ENCODE measurements at regions not wholly inside any gene's neighbourhood (a gene's known extent, or its start where the extent isn't known, plus 50 kb on each side); places are given as distances from the start of the nearest gene placed in this dataset.
"Not testable (repeated sequence)": the region's sequence is repeated elsewhere in the genome, so short reads cannot be mapped to it uniquely, and the experiment has no call there.

DNA sequence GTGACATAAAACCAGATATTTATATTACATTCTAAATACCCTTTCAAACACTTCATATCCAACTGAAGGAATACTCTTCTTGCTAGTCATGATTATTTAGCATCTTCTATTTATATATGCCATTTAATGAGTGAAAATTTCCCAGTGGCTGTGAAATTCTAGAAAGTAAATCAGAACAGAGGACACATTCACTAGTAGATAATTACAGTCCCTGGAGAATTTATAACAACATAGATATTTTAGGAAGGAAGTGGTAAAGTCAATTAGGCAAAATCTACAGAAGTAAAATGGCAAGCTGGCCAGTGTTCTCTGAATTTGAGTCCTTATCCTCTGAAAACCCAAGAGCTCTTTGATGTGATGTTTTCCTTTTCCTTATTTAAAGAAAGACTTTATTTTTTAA lies 121.8 kb downstream of the PMAIP1 start:
- H3K9me3 Mint-ChIP-seq (ENCODE audit: low read depth), result peaks cover 2% of the 10 kb centered on the region

DNA sequence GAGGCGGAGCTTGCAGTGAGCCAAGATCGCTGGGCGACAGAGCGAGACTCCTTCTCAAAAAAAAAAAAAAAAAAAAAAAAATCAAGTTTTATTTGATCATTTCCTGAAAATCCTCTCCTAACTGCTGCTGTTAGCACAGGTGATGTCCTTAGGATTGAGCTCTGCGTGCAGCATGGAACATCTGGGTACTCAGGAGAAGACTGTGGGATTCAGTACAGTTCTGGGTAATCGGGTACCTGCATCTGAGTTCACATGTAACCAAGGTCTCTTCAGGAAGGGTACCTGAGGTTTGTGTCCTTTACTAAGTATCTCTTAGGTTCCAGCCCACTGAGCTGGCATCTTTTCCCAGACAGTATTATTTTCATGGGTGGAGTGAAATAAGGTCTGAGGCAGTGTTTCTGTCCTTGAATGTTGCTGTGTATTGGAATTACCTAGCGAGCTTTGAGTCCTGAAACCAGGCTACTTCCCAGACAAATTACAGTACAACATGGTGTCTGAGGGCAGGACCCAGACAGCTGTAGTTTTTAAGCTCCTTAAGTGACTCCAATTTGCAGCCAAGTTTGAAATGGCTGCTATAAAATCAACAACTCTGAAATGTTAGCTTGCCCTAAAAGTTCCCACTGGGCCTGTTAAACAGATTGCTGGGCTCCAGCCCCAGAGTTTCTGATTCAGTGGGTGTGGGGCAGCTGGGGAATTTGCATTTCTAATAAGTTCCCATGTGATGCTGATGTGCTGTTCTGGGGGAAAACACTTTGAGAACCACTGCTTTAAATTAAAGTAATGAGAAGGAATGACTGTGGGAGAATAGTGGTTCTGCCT lies 120.5 kb downstream of the PMAIP1 start:
- peaks cover 2% of the 10 kb centered on the region for H3K9me3 Mint-ChIP-seq (ENCODE audit: low read depth)
- H3K4me1 Mint-ChIP-seq (ENCODE audit: low read depth), result peaks cover 24% of the 10 kb centered on the region
- TF ChIP-seq, protein P1, sequence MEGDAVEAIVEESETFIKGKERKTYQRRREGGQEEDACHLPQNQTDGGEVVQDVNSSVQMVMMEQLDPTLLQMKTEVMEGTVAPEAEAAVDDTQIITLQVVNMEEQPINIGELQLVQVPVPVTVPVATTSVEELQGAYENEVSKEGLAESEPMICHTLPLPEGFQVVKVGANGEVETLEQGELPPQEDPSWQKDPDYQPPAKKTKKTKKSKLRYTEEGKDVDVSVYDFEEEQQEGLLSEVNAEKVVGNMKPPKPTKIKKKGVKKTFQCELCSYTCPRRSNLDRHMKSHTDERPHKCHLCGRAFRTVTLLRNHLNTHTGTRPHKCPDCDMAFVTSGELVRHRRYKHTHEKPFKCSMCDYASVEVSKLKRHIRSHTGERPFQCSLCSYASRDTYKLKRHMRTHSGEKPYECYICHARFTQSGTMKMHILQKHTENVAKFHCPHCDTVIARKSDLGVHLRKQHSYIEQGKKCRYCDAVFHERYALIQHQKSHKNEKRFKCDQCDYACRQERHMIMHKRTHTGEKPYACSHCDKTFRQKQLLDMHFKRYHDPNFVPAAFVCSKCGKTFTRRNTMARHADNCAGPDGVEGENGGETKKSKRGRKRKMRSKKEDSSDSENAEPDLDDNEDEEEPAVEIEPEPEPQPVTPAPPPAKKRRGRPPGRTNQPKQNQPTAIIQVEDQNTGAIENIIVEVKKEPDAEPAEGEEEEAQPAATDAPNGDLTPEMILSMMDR (IDR thresholded peaks at IDR 0.05), result no peak
- no peaks in the 10 kb centered on the region for H3K27me3 Mint-ChIP-seq (ENCODE audit: low read depth)
- H3K36me3 Mint-ChIP-seq (ENCODE audit: low read depth), result no peaks in the 10 kb centered on the region
- H3K4me3 Mint-ChIP-seq (ENCODE audit: unreplicated experiment), result no peak overlapping the region
- no peak for DNase-seq (ENCODE audit: low spot score)
- H3K27ac Mint-ChIP-seq (ENCODE audit: unreplicated experiment), result no peak overlapping the region

More for the DNA sequence above, 121.8 kb downstream of the PMAIP1 start:
- Mint-ChIP-seq H3K27me3 (ENCODE audit: low read depth) (no peaks in the 10 kb centered on the region), H3K36me3 (ENCODE audit: low read depth) (no peaks in the 10 kb centered on the region), H3K4me1 (ENCODE audit: low read depth) (peaks cover 24% of the 10 kb centered on the region), H3K4me3 (ENCODE audit: unreplicated experiment) (no peak overlapping the region), H3K27ac (ENCODE audit: unreplicated experiment) (no peak overlapping the region)
- no peak for DNase-seq (ENCODE audit: low spot score)
- TF ChIP-seq, protein P1 (IDR thresholded peaks at IDR 0.05), result no peak

DNA sequence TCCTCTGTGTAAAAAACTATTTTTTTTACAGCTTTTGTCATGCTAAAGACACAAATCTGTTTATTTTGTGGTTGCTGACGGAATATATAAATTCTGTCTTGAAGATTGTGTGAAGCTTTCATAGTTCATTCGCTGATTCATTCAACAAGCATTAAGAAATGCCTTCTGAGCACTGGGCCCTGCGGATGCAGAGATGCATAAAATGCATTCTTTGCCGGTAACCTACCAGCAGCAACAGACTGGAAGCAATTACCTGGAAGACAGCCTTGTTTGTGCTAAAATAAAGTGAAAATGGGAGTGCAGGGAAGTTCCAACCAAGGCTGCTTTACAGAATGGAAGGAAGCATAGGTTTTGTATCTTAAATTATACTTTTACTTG lies 119.7 kb downstream of the PMAIP1 start:
- Mint-ChIP-seq H3K36me3 (ENCODE audit: low read depth) (no peaks in the 10 kb centered on the region), H3K4me1 (ENCODE audit: low read depth) (peaks cover 20% of the 10 kb centered on the region), H3K27me3 (ENCODE audit: low read depth) (no peaks in the 10 kb centered on the region), H3K4me3 (ENCODE audit: unreplicated experiment) (no peak overlapping the region), H3K27ac (ENCODE audit: unreplicated experiment) (no peak overlapping the region), H3K9me3 (ENCODE audit: low read depth) (peaks cover 2% of the 10 kb centered on the region)
- TF ChIP-seq, protein P1 (IDR thresholded peaks at IDR 0.05), result no peak
- no peak for DNase-seq (ENCODE audit: low spot score)

DNA sequence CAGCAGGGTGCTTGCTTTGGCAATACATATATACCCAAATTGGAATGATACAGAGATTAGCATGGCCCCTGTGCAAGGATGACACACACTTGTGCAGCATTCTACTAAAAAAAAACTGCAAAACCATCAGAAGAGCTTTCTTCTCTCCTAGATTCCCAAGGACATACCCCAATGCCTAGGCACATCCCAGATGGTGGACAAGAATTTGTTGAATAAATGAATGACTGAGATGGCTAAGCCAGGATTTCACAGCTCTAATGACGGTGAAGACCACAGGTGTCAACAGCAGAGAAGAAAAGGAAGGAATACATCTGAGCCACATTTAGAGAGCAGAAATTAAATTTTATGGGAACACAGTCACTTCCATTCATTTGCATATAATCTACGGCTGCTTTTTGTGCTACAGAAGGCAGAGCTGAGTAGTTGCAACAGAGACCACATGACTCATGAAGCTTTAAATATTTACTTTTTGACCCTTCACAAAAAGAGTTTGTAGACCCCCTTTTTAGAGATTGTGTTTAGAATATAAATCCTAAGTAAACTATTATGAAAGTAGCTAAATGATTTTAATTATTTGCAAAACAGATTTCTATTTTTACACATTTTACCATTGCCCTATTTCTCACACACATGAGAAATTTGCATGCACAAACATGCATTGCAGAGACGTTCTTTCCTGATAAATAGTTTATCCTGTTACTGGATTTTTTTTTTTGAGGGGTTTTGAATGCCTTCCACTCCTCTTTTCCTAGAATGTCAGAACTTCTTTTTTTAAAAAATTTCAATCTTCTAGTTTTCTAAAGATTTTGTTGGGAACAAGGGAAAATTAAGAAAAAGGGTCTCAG lies 119.0 kb downstream of the PMAIP1 start:
- DNase-seq (ENCODE audit: low spot score), result no peak
- TF ChIP-seq, protein P1 (IDR thresholded peaks at IDR 0.05), result no peak
- Mint-ChIP-seq H3K4me1 (ENCODE audit: low read depth) (peaks cover 20% of the 10 kb centered on the region), H3K9me3 (ENCODE audit: low read depth) (peaks cover 2% of the 10 kb centered on the region), H3K27me3 (ENCODE audit: low read depth) (no peaks in the 10 kb centered on the region), H3K4me3 (ENCODE audit: unreplicated experiment) (no peak overlapping the region), H3K27ac (ENCODE audit: unreplicated experiment) (no peak overlapping the region), H3K36me3 (ENCODE audit: low read depth) (no peaks in the 10 kb centered on the region)

DNA sequence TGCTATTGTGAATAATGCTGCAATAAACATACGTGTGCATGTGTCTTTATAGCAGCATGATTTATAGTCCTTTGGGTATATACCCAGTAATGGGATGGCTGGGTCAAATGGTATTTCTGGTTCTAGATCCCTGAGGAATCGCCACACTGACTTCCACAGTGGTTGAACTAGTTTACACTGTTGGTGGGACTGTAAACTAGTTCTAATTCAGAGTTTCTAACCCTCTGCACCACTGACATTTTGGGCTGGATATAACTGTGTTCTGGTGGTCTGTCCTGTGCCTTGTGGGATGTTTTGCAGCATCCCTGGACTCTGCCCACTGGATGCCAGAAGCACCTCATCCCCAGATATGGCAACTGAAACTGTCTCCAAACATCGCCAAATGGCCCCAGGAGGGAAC lies 118.3 kb downstream of the PMAIP1 start:
- H3K4me1 Mint-ChIP-seq (ENCODE audit: low read depth), result peaks cover 20% of the 10 kb centered on the region
- not testable (repeated sequence) for H3K27ac Mint-ChIP-seq (ENCODE audit: unreplicated experiment); H3K4me3 Mint-ChIP-seq (ENCODE audit: unreplicated experiment); H3K36me3 Mint-ChIP-seq (ENCODE audit: low read depth); H3K9me3 Mint-ChIP-seq (ENCODE audit: low read depth); H3K27me3 Mint-ChIP-seq (ENCODE audit: low read depth); DNase-seq (ENCODE audit: low spot score)

All from chondrocyte (in vitro differentiated cells).